GM12891 (cell line): ENCODE measurements at regions not wholly inside any gene's neighbourhood (a gene's known extent, or its start where the extent isn't known, plus 50 kb on each side); places are given as distances from the start of the nearest gene placed in this dataset.

Experiments
- PAX5 ChIP-seq: IDR thresholded peaks from 2 replicates; pipeline ENCODE4 v1.6.1; 2011; ENCODE audit warnings: low read length, moderate library complexity, mild to moderate bottlenecking; ENCODE audit not compliant: insufficient read depth, severe bottlenecking
- POLR2A ChIP-seq: IDR thresholded peaks from 2 replicates; pipeline ENCODE4 v1.6.1; 2011; ENCODE audit warnings: low read depth, low read length, control low read depth
- POLR2AphosphoS5 ChIP-seq: IDR thresholded peaks from 2 replicates; pipeline ENCODE4 v1.6.1; 2011; ENCODE audit warnings: low read depth, low read length, control low read depth
- POU2F2 ChIP-seq: IDR thresholded peaks from 2 replicates; pipeline ENCODE4 v1.6.1; 2011; ENCODE audit warnings: low read depth, mild to moderate bottlenecking, control low read depth, low read length, moderate library complexity
- TAF1 ChIP-seq: IDR thresholded peaks from 2 replicates; pipeline ENCODE4 v1.6.1; 2011; ENCODE audit warnings: low read depth, low read length, control low read depth

- no peak for TF ChIP-seq POLR2AphosphoS5
- TF ChIP-seq POLR2A = no peak
- TF ChIP-seq POU2F2 = no peak
- TF ChIP-seq TAF1 = no peak
- no peak for TF ChIP-seq PAX5
Observed at GRCh38 chr1:229920683-229921082, 146.4 kb upstream of the GALNT2 start.
